Stimulated activated CD8-positive, alpha-beta memory T cell treated with anti-CD3 and anti-CD28 coated beads, Interleukin-7, amount 100 ng/mL, for 24 hours (primary cell): ENCODE measurements at regions not wholly inside any gene's neighbourhood (a gene's known extent, or its start where the extent isn't known, plus 50 kb on each side); places are given as distances from the start of the nearest gene placed in this dataset.

Experiments
- DNase-seq: peaks from one replicate; pipeline ENCODE4 v3.0.0-alpha.2; 2020; ENCODE audit warnings: low read depth

DNA sequence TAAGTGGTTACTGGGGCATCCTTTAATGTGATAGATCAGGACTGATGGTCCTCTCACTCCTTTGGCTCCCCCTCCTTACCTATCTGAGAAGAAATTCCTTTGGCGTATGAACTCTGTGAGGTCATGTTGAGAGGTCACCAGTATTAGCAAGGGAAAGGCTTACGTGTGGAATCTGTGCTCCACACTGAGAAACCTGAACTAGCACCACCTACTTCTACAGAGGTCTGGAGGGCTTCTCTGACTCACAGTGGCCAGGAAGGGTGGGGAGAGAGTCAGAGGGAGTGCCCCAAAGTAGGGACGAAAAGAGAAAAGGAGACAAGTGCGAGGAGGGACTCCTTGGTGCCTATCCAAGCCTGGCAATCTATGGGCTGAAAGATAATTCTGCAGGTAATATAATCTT, 348.6 kb downstream of the TNS1 start:
- no peak for DNase-seq

DNA sequence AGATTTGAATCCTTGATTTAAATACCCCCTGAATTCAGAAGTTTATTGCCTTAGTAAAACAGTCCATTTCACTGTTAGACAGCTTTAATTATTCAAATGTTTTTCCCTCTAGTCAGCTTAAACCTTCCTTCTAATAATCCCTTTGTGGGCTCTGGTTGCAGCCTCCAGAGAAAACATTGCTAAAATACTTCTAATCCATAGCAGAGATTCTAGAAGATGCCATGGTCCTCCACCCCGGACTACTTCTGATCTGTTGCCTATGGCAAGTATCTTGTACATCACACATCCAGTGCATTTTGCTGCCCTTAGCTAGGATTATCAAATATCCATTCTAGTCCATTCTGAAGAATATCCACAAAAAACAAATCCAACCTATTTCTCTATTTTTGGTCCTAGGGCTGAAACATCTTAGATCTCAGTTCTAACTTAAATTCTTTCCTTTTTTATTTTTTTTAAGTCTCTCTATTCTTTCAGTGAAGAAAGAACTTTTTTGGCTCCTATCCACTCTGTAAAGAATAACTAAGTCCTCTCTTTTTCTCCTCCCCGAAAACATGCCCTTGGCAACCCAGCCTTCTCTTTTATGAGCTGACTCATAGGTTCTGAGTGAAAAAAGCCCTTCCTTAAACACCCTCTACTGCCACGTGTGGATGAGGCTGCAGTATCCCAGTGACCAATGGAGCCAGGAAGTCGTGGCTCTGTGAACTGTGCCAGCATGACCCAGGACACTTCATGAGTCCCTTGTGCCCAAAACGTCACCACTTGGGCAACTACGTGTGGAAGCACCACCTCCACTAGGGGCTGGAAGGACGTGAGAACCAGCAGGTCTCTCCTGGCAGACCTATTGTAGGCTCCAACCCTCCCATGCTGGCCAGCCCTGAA, 349.8 kb downstream of the TNS1 start:
- no peak for DNase-seq

DNA sequence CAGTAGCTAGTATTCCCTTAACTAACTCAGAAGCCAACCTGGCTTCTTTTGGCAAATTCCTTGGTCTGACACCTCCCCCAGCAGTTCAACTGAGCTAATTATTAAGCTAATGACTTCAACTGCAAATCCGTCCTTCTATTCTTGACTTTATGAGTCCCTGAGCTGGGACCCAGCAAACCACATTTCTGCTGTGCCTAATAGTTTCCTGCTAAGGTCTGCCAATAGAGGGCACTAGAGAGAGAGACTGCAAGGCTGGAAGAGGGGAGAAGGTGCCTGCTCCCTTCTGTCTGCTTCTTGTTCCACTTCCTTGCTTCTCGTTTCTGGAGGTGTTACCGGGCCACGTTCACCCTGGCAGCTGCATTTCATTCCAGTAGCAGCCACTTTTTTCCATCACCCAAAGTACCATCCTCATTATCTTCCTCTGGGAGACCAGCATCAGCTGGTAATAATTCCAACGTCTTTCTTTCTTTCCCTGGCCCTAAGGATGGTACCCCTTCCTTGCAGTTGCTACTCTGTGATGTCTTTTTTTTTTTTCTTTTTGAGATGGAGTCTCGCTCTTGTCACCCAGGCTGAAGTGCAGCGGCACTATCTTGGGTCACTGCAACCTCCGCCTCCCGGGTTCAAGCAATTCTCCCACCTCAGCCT, 352.0 kb downstream of the TNS1 start:
- DNase-seq: no peak

DNA sequence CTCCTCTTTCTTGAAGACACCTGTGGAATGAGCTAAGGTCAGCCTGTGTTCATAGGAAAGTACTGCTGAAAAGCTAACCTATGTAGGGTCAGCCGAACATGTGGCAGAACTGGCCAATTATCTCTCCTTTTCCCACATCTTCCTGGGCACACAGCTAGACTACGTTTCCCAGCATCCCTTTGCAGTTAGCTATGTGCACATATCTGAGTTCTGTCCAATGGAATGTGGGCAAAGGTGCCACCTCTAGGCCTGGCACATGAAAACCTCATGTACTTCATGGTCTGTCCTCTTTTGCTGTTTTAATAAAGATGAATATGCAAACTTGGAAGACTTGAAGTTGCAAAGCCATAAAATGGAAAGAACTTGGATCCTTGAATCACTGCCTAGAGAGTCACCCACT, 352.6 kb downstream of the TNS1 start:
- no peak for DNase-seq

DNA sequence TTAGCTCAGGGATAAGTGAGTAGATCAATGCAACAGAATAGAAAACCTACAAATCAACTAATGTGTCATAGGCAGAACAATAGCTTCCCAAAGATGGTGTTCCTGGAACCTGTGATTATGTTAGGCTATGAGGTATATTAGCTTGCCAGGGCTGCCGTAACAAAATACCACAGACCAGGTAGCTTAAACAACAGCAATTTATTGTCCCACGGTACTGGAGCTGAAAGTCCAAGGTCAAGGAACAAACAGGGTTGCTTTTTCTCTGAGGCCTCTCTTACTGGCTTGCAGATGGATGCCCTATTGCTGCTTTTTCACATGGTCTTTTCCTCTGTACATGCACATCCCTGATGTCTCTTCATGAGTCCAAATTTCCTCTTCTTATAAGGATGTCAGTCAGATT, 354.9 kb downstream of the TNS1 start:
- DNase-seq: no peak

DNA sequence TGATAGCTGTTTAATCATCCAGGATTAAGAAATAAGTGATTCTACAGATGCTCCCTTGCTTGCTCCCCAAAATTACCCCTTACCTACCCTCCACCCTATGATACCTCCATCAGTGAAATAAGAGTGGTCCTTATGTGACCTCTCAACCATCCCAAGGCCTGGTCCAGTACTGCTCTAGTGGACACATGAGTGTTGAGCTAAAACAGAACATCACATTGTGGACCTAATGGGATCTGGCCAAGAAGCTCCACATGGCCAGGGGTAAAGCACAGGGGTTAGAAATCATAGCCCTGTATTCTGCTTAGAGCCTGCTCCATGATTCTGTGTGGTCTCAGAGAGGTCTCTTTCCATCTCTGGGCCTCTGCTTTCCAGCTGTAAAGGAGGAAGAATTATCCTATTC, 355.6 kb downstream of the TNS1 start:
- no peak for DNase-seq

DNA sequence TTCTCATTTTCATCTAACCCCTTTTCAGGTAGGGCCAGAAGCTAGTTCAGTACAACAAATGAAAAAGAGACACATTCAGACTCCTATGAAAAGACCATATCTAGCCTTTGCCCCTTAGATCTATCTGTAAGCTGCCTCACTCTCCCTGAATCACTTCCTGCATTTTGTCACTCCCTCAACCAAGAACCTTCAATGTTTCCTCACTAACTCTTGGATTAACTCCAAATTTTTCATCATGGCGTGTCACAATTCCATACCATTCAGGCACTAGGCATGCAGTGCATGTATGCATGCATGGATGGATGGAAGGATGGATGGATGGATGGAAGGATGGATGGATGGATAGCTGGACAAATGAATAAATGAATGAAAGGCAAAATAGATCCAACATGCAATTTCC, 356.9 kb downstream of the TNS1 start:
- no peak for DNase-seq

DNA sequence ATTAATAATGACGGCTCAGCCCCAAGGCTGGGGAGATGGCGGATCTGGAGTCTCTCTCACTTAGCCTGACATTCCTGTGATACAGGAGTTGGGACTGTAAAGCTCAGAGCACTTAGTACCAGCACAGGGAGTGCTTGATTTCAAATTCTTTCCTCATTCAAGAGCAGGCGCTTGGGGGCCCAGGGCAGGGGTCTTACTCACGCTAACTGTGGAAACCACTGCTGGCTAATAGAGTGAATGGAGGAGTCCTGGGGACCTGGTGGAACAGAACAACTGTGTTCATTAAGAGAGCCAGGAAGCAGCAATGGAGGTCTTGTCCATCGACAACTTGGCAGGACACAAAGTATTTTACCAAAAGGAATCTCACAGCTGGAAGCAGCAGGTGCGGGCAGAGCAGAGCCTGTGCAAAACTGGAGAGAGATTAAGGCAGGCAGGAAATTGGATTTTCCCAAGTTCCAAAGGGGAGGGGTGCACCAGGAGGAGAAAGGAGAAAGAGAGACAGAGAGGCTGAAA, 358.9 kb downstream of the TNS1 start:
- DNase-seq: no peak

DNA sequence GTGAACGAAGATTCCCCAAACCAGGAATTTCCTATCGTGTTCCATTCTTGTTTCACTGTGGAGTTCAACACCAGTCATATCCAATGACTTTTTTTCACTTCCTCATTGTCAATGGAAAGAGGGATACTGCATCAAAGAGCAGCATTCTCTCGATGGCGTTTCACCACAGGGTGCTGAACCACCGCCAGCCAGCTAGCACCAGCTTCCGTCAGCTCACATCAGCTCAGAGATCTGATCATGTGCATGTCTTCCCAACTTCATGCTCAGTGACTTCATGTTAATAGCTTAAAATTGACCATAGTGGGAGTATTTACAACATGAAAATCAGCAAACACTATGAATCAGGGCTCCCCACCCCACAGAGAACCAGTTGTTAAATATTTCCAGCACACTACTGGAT, 359.9 kb downstream of the TNS1 start:
- no peak for DNase-seq

DNA sequence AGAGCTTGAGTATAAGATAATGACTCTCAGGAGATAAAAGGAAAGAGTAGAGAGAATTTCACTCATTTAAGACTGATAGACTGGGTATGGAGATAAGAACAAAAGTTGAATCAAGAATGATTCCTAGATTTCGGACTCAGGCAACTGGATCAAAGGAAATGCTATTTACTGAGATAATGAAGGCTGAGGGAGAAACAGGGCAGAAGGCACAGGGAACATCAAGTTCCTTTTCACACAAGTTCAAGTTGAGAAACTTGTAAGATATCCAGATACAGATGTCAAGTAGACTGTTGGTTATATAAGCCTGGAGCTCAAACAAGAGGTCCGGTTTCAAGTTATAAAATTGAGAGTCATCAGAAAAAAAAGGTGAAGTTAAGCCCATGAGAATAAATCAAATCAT, 360.8 kb downstream of the TNS1 start:
- DNase-seq: no peak

DNA sequence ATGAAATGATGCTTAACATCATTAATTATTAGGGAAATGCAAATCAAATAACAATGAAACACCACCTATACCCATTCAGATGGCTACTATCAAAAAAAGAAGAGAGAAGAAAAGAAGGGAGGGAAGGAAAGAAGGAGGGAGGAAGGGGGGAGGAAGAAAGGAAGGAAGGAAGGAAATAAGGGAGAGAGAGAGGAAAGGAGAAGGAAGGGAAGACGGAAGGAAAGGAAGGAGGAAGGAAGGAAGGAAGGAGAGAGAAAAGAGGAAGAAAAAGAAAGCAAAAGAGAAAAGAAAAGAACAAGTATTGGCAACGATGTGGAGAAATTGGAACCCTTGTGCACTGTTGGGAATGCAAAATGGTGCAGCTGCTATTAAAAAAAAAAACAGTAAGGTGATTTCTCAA, 363.3 kb downstream of the TNS1 start:
- no peak for DNase-seq

DNA sequence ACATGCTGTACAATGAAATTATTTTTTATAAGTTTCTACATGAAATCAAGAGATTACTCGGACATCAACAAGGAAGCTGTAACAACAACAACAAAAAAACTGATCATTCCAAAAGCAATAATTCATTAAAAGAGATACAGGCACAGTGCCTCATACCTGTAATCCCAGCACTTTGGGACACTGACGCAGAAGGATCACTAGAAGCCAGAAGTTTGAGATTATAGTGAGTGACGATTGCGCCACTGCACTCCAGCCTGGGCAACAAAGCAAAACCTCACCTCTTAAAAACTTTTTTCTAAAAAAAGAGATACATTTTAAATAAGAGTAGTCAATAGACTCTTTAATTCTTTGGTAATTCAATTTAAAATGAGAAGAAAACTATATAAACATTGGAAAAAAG, 364.3 kb downstream of the TNS1 start:
- DNase-seq: no peak

DNA sequence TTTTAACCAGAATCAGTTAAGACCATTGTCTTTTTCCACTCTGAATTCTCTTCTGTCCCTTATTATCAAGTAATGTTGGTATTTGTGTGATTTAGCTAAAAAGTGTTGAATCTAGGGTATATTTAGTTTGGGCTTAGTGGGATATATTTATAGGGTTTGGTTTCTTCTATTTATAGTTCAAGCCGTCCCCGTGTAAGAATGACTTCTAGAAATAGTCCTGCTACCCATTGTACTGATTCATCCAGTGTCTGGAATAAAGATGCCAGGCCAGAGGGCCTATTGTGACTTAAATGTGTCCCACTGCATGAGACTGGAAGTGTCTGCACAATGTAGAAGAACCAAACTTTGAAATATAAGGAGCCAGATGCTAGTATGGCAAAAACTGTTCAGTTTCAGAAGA, 364.8 kb downstream of the TNS1 start:
- DNase-seq: no peak

DNA sequence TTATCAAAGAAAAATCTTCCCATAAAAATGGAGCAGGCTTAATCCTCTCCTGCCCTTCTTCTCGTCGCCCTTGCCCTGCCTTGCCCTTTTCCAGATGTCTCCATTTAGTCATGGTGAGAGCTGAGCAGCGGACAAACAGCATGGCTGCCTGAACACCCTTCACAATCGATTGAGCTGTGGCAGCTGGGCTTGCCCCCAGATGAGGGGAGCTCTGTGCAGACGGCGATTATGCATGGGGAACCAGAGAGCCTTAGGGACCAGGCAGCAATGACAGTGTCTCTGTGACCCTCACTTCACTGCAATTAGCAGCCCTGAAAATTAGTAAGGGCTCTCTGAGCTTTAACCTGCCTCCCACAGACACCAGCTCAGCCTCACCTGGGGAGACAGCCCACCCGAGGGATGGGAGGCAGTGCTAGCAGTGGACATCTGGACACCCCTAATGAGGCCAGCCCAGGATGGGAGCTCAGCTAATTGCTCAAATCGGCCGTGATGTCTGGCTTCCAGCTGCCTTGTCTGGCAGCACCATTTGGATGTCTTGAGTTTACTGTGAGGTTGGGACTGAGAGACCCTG, 365.7 kb downstream of the TNS1 start:
- DNase-seq: no peak

DNA sequence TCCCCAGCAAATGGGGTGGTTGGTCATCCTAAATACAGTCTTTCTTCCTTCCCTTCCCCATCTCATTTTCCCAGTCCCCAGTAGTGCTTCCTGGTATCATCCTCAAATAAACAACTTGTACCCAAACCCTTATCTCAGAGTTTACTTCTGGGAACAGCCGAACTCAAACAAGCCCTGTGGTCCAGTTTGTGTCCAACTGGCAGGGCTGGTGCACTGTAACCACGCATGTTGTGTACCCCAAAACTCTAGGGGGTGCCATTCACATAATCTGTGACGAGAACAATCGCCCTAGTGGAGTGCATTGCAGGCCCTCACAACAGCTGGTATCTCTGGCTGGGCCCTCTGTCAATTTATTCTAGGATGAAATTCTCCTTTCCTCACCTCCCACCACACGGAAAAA, 366.2 kb downstream of the TNS1 start:
- DNase-seq: no peak

DNA sequence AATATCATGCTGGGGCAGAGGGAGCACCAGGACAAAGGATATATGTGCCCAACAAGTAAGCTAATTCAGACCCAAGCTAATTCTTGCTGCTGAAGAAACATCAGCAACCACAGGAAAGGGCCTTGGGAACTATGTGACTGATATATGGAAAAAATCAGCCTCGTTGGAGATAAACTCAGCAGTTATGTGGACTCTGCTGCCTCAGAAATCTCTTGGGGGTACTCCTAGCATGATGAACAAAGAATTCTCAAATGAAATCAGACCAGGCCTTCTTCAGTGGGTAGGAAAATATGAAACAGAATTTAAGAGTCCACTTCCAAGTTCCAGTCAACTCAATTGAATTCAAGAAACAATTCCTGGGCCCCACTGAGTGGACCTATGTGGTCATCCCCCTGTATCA, 367.9 kb downstream of the TNS1 start:
- no peak for DNase-seq

DNA sequence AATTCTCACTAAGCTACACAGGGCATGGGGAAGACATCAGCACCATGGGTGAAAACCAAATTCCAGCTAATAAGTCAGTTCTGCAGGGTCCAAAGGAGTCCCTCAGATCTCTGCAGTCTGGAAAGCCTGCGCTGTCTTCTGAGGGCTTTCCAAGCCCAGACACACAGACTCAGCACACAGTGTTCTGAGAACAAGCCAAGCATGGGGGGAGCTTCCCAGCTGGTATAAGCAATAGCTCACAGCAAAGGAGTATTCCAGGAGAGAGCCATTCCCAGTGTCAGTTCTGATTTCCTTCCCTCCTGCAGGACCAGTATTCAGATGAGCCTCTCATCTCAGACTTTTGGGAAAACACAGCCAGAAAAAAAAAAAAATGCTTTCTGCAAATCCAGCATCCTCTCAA, 370.8 kb downstream of the TNS1 start:
- no peak for DNase-seq

DNA sequence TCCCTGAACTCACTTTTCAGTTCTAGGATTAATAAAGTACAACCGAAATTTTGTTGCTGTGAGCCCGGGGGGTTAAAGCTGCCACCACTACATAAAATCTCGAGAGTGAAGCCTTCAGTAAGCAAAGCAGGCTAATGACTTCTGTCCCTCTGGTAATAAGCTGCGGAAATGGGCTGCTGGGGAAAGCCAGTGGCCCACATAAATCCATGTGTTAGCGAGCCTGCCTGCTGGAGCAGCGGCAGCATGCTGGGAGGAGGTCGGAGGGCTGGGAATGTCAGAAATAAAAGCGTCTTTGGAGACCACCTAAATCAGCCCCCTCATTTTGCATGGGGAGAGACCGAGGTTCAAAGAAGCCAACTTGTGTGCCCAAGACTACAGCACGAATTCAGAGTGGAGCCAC, 371.7 kb downstream of the TNS1 start:
- DNase-seq: no peak

DNA sequence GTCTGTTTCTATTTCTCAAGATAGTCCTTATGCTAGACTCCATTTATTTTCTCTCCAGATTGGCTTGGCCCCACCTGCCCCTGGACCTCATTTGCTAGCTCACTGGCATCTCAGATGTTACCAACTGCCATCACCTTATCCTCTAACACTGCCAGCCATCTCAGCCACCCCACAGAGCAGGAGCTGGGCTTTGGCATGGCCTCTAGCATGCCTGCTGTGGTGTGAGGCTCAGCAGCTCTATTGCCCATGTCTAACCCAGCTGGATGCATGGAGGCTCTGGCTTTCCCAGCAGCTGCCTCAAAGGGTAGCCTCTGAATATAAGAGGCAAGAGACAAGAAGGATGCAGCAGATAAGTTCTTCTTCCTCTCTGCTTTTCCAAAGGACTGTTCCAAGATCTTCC, 373.4 kb downstream of the TNS1 start:
- DNase-seq: no peak

DNA sequence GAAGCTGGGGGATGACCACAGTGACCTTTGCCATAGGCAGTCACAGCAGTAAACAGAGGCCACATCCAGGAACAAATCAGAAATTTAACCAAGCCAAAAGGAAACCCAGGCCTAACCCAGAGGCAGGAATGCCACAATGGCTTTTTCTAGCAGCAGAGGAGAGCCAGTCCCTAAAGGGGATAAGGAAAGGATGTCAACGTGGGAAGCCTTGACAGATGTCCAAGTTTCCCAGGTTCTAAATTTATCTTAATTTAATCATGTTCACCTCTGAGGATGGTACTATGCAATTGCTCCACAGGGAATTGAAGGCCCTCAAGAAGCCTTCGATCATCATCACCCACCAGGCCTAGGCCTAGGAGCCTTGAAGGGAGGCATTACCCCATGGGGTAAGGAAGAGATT, 374.7 kb downstream of the TNS1 start:
- no peak for DNase-seq

DNA sequence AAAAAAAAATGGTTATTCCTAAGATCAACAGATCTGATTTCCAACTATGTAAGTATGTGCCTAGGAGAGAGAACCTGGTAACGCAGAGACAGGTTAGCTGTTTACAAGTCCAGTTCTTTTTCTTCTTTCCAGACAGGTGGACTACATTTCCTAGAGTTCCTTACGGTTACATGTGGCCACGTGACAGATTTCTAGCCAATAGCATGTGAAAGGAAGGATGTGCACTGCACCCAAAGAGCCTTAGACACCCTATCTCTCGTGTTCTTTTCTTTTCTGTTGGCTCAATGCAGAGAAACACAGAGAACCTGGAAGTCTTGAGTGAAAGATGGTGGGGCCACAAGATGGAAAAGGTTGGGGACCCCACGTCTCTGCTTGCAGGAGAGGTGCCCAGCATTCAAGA, 375.9 kb downstream of the TNS1 start:
- no peak for DNase-seq

DNA sequence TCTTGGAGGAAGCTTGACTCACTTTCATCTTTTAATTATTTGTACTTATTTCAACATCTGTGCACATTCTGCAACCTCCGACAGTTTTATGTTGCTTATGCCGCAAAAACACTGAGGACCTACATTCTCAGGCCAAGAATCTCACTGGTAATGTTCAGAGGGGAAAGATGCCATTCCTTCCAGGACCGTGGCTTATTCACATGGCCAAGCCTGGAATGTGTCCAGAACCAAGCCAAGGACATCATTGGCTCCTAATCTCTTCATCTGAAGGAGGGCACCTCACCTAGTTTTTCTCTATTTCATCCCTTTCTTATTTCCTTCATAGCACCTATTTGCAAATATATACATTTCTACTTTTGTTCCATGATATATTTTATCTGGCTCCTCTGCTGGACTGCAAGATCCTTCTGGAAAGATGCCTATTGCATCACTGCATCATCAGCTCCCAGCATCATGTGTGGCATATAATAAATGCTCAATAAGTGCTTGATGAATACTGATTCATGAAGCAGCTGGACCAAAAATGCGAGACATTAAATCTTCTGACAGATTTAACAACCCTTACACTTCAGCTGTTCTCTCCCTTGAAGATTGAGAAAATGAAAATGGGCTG, 377.1 kb downstream of the TNS1 start:
- DNase-seq: no peak
